A549 (cell line): ENCODE measurements at regions not wholly inside any gene's neighbourhood (a gene's known extent, or its start where the extent isn't known, plus 50 kb on each side); places are given as distances from the start of the nearest gene placed in this dataset.

ENCODE experiments used
- NR3C1 ChIP-seq: fragments of >200 bp; sonication (Bioruptor Twin); formaldehyde crosslinking; IDR thresholded peaks from 3 replicates; pipeline ENCODE4 v1.6.1; 2017
- POLR2A ChIP-seq: IDR thresholded peaks from 2 replicates; pipeline ENCODE4 v1.6.1; 2012; ENCODE audit warnings: mild to moderate bottlenecking, low read length
- TF ChIP-seq, protein P1 (sequence below): fragments of >200 bp; sonication (Bioruptor Twin); formaldehyde crosslinking; IDR thresholded peaks from 3 replicates; pipeline ENCODE4 v1.5.1; 2016
- TF ChIP-seq, protein P2 (sequence below): fragments of 450-650 bp; IDR thresholded peaks from 2 replicates; pipeline ENCODE4 v1.6.1; 2014; ENCODE audit warnings: antibody characterized with exemption
- TF ChIP-seq, protein P3 (sequence below): IDR thresholded peaks from 2 replicates; pipeline ENCODE4 v1.6.1; 2012

DNA sequence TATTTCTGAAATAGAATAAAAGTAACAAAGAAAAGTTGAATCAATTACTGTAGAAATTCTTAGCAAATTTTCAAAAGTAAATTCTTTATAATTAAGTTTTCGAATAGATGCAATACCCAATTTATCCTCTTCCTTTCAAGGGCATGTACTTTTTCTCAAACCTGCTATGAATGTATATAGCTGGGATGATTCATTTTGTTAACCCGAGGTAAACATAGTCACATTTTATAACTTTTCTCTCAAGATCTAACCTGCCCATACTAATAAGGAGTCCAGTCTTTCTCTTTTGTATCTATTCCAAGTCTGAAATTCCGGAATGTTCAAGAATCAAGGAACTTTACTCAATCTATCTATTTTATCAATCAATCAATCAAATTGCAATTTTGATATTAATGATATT lies 1072.9 kb downstream of the REEP3 start:
- TF ChIP-seq, protein P1, sequence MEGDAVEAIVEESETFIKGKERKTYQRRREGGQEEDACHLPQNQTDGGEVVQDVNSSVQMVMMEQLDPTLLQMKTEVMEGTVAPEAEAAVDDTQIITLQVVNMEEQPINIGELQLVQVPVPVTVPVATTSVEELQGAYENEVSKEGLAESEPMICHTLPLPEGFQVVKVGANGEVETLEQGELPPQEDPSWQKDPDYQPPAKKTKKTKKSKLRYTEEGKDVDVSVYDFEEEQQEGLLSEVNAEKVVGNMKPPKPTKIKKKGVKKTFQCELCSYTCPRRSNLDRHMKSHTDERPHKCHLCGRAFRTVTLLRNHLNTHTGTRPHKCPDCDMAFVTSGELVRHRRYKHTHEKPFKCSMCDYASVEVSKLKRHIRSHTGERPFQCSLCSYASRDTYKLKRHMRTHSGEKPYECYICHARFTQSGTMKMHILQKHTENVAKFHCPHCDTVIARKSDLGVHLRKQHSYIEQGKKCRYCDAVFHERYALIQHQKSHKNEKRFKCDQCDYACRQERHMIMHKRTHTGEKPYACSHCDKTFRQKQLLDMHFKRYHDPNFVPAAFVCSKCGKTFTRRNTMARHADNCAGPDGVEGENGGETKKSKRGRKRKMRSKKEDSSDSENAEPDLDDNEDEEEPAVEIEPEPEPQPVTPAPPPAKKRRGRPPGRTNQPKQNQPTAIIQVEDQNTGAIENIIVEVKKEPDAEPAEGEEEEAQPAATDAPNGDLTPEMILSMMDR = no peak
- TF ChIP-seq, protein P2, sequence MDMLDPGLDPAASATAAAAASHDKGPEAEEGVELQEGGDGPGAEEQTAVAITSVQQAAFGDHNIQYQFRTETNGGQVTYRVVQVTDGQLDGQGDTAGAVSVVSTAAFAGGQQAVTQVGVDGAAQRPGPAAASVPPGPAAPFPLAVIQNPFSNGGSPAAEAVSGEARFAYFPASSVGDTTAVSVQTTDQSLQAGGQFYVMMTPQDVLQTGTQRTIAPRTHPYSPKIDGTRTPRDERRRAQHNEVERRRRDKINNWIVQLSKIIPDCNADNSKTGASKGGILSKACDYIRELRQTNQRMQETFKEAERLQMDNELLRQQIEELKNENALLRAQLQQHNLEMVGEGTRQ = no peak
- TF ChIP-seq POLR2A (no peak), NR3C1 (no peak)
- TF ChIP-seq, protein P3, sequence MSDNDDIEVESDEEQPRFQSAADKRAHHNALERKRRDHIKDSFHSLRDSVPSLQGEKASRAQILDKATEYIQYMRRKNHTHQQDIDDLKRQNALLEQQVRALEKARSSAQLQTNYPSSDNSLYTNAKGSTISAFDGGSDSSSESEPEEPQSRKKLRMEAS = no peak
